Osteoblast (primary cell): ENCODE measurements at regions not wholly inside any gene's neighbourhood (a gene's known extent, or its start where the extent isn't known, plus 50 kb on each side); places are given as distances from the start of the nearest gene placed in this dataset.

ENCODE experiments used
- DNase-seq: peaks from one replicate; pipeline ENCODE4 v3.0.0; 2011; ENCODE audit warnings: low spot score, mixed read lengths; ENCODE audit not compliant: insufficient read length; ENCODE audit errors: missing footprints
- H2AFZ ChIP-seq: 2 replicates; pipeline ENCODE4 v1.6.0; 2011; ENCODE audit warnings: mild to moderate bottlenecking, low read length
- H3K27ac ChIP-seq: 2 replicates; pipeline ENCODE4 v1.5.1; 2011; ENCODE audit warnings: mild to moderate bottlenecking, low read depth, low read length, moderate library complexity
- H3K27me3 ChIP-seq: 2 replicates; pipeline ENCODE4 v1.6.0; 2012; ENCODE audit warnings: mild to moderate bottlenecking, control low read depth, inconsistent platforms, low read length, moderate library complexity; ENCODE audit not compliant: insufficient read depth
- H3K36me3 ChIP-seq: 2 replicates; pipeline ENCODE4 v1.5.1; 2011; ENCODE audit warnings: mild to moderate bottlenecking, low read length, control low read depth, moderate library complexity; ENCODE audit not compliant: insufficient read depth
- H3K4me1 ChIP-seq: 2 replicates; pipeline ENCODE4 v1.5.1; 2011; ENCODE audit warnings: mild to moderate bottlenecking, low read length, control low read depth, moderate library complexity; ENCODE audit not compliant: insufficient read depth
- H3K4me2 ChIP-seq: 2 replicates; pipeline ENCODE4 v1.6.0; 2011; ENCODE audit warnings: mild to moderate bottlenecking, low read length; ENCODE audit not compliant: insufficient read depth
- H3K4me3 ChIP-seq: fragments of 200-600 bp; sonication (generic); 3 replicates; pipeline ENCODE4 v1.5.1; 2012; ENCODE audit warnings: mild to moderate bottlenecking, low read length, inconsistent platforms; ENCODE audit not compliant: insufficient read depth
- H3K79me2 ChIP-seq: 2 replicates; pipeline ENCODE4 v1.6.0; 2012; ENCODE audit warnings: mild to moderate bottlenecking, low read length, control low read depth, inconsistent platforms; ENCODE audit not compliant: insufficient read depth
- H3K9me3 ChIP-seq: 2 replicates; pipeline ENCODE4 v1.5.1; 2011; ENCODE audit warnings: low read depth, low read length, control low read depth
- H4K20me1 ChIP-seq: 2 replicates; pipeline ENCODE4 v1.6.0; 2012; ENCODE audit warnings: mild to moderate bottlenecking, low read length, control low read depth; ENCODE audit not compliant: insufficient read depth
- TF ChIP-seq, protein P1 (sequence below): IDR thresholded peaks from 2 replicates; pipeline ENCODE4 v1.5.1; 2011; ENCODE audit warnings: mild to moderate bottlenecking, low read depth, low read length, moderate library complexity; ENCODE audit errors: extremely low read depth

DNA sequence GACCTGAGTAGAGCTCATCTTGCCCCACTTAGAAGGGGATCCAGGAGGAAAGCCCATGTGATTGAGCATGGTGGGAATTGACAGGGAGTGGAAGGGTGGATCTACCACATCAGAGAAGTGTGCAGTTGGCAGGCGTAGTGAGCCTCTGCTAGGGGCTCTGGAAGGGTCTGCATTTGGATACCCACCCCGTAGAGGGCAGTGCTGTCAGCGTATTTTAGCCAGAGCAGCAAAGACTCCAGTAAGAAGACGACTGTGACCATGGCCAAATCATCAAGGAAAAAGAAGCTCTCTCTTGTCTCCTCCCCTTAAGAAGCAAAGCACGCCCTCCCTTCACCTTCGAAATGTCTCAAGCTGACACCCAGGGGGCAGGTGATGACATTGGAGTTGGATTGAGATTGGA, 68.8 kb upstream of the INHBA start:
- no peak for DNase-seq
- Histone ChIP-seq H3K4me2 (no peak overlapping the region), H3K36me3 (no peaks in the 10 kb centered on the region), H4K20me1 (no peaks in the 10 kb centered on the region), H3K27ac (no peak overlapping the region), H3K27me3 (no peaks in the 10 kb centered on the region), H3K79me2 (no peaks in the 10 kb centered on the region), H3K9me3 (no peaks in the 10 kb centered on the region), H3K4me1 (no peaks in the 10 kb centered on the region), H2AFZ (peak overlapping the region; percentile 44), H3K4me3 (no peak overlapping the region)
- TF ChIP-seq, protein P1, sequence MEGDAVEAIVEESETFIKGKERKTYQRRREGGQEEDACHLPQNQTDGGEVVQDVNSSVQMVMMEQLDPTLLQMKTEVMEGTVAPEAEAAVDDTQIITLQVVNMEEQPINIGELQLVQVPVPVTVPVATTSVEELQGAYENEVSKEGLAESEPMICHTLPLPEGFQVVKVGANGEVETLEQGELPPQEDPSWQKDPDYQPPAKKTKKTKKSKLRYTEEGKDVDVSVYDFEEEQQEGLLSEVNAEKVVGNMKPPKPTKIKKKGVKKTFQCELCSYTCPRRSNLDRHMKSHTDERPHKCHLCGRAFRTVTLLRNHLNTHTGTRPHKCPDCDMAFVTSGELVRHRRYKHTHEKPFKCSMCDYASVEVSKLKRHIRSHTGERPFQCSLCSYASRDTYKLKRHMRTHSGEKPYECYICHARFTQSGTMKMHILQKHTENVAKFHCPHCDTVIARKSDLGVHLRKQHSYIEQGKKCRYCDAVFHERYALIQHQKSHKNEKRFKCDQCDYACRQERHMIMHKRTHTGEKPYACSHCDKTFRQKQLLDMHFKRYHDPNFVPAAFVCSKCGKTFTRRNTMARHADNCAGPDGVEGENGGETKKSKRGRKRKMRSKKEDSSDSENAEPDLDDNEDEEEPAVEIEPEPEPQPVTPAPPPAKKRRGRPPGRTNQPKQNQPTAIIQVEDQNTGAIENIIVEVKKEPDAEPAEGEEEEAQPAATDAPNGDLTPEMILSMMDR = no peak

DNA sequence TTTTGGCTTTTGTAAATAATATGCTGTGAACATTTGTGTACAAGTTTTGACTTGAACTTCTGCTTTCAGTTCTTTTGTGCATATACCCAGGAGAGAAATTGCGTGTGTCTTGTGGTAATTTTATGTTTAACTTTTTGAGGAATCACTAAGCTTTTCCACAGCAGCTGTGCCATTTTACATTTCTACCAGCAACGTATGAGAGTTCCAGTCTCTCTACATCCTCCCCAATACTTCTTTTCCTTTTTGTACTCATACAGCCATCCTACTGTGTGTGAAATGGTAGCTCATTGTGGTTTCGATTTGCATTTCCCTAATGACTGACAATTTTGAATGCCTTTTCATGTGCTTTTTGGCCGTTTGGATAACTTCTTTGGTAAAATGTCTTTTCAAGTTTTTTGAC, 66.3 kb upstream of the INHBA start:
- no peaks in the 10 kb centered on the region for H3K36me3 ChIP-seq
- DNase-seq = no peak
- no peaks in the 10 kb centered on the region for H3K79me2 ChIP-seq
- TF ChIP-seq, protein P1 = no peak
- no peak overlapping the region for H2AFZ ChIP-seq
- no peak overlapping the region for H3K27ac ChIP-seq
- H4K20me1 ChIP-seq = no peaks in the 10 kb centered on the region
- no peaks in the 10 kb centered on the region for H3K27me3 ChIP-seq
- H3K9me3 ChIP-seq = no peaks in the 10 kb centered on the region
- H3K4me1 ChIP-seq = no peaks in the 10 kb centered on the region
- H3K4me3 ChIP-seq = no peak overlapping the region
- H3K4me2 ChIP-seq = no peak overlapping the region

DNA sequence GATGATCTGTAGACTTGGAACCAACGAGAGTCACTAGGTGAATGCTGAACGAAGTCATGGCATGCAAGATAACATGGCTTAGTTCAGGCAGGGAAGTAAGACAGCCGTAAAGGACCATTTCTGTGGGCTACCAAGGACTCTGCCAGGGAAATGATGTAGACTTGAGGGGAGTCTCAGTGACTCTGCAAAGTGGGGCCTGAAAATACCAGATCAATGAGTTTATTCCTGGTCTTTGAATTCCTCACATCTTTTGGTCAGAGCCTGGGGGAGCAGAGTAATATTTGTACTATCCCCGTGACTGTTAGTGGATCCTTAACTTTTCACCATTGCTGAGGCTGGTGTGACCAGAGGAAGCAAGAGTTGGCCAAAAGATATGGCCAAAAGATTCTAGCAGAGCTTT, 60.7 kb upstream of the INHBA start:
- no peak for DNase-seq

DNA sequence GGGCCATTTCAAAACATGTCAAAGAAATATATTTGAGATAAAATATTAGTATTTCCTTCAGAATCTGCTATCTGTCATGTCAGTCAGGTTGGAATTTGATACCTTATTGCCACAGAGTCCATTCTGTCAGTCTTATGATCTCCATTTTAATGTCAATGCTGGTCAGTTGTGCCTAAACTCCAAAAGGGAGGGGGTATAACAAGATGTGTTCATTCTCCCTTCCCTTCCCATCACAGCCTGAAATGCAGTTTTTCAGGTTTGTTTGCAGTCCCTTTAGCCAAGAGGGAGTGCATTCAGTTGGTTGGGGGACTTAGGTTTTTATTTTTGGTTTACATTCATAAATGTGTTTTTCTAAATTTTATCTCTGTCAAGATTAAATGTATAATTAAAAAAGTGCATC, 59.8 kb upstream of the INHBA start:
- TF ChIP-seq, protein P1 = no peak
- no peaks in the 10 kb centered on the region for H3K9me3 ChIP-seq

More for the DNA sequence above, 60.7 kb upstream of the INHBA start:
- no peak overlapping the region for H3K4me3 ChIP-seq
- no peak overlapping the region for H2AFZ ChIP-seq
- TF ChIP-seq, protein P1 = no peak
- no peak overlapping the region for H3K4me2 ChIP-seq
- H3K4me1 ChIP-seq = no peaks in the 10 kb centered on the region
- H3K27me3 ChIP-seq = no peaks in the 10 kb centered on the region
- H4K20me1 ChIP-seq = no peaks in the 10 kb centered on the region
- H3K27ac ChIP-seq = no peak overlapping the region
- no peaks in the 10 kb centered on the region for H3K9me3 ChIP-seq
- H3K36me3 ChIP-seq = no peaks in the 10 kb centered on the region
- no peaks in the 10 kb centered on the region for H3K79me2 ChIP-seq

More for the DNA sequence above, 59.8 kb upstream of the INHBA start:
- Histone ChIP-seq H3K36me3 (no peaks in the 10 kb centered on the region), H3K27me3 (no peaks in the 10 kb centered on the region), H3K4me2 (no peak overlapping the region), H3K27ac (no peak overlapping the region), H2AFZ (no peak overlapping the region), H4K20me1 (no peaks in the 10 kb centered on the region), H3K79me2 (no peaks in the 10 kb centered on the region), H3K4me1 (no peaks in the 10 kb centered on the region), H3K4me3 (no peak overlapping the region)
- no peak for DNase-seq
